ENCODE measurements at regions not wholly inside any gene's neighbourhood (a gene's known extent, or its start where the extent isn't known, plus 50 kb on each side); places are given as distances from the start of the nearest gene placed in this dataset.
"Not testable (repeated sequence)": the region's sequence is repeated elsewhere in the genome, so short reads cannot be mapped to it uniquely, and the experiment has no call there.

- TF ChIP-seq CTCF (conservative IDR thresholded peaks at IDR 0.05; ENCODE audit: low read depth, low read length) = no peak
Observed at GRCh38 chr6:126891158-126891557, 227.3 kb upstream of the RSPO3 start.

GRCh38 chr6:126892869-126893268 is 225.6 kb upstream of the RSPO3 start:
- not testable (repeated sequence) for H3K27me3 ChIP-seq (ENCODE audit: insufficient read depth, low read depth); H3K27ac ChIP-seq; H3K4me1 ChIP-seq (ENCODE audit: low read depth, poor library complexity, severe bottlenecking); H3K4me2 ChIP-seq; H2AFZ ChIP-seq (ENCODE audit: low read depth); H3K4me3 ChIP-seq (IDR thresholded peaks at IDR 0.05; ENCODE audit: insufficient read depth, low read depth, low read length); H4K20me1 ChIP-seq (ENCODE audit: insufficient read depth); H3K36me3 ChIP-seq (ENCODE audit: insufficient read depth); H3K79me2 ChIP-seq (ENCODE audit: insufficient read depth, low read depth); H3K9ac ChIP-seq

More at GRCh38 chr6:126891158-126891557, 227.3 kb upstream of the RSPO3 start:
- Histone ChIP-seq H3K36me3 (ENCODE audit: insufficient read depth) (no peaks in the 10 kb centered on the region), H3K79me2 (ENCODE audit: insufficient read depth, low read depth) (no peaks in the 10 kb centered on the region), H3K4me2 (no peak overlapping the region), H3K4me3 (IDR thresholded peaks at IDR 0.05; ENCODE audit: insufficient read depth, low read depth, low read length) (no peak overlapping the region), H2AFZ (ENCODE audit: low read depth) (no peak overlapping the region), H4K20me1 (ENCODE audit: insufficient read depth) (no peaks in the 10 kb centered on the region), H3K4me1 (ENCODE audit: low read depth, poor library complexity, severe bottlenecking) (no peaks in the 10 kb centered on the region), H3K27ac (no peak overlapping the region), H3K27me3 (ENCODE audit: insufficient read depth, low read depth) (no peaks in the 10 kb centered on the region), H3K9ac (no peak overlapping the region)

- no peak for TF ChIP-seq CTCF (conservative IDR thresholded peaks at IDR 0.05; ENCODE audit: low read depth, low read length)
- no peak overlapping the region for H3K27ac ChIP-seq
- H3K79me2 ChIP-seq (ENCODE audit: insufficient read depth, low read depth) = no peaks in the 10 kb centered on the region
- H3K36me3 ChIP-seq (ENCODE audit: insufficient read depth) = no peaks in the 10 kb centered on the region
- no peak overlapping the region for H3K4me2 ChIP-seq
- H4K20me1 ChIP-seq (ENCODE audit: insufficient read depth) = no peaks in the 10 kb centered on the region
- no peak overlapping the region for H3K4me3 ChIP-seq (IDR thresholded peaks at IDR 0.05; ENCODE audit: insufficient read depth, low read depth, low read length)
- H3K27me3 ChIP-seq (ENCODE audit: insufficient read depth, low read depth) = no peaks in the 10 kb centered on the region
- H3K4me1 ChIP-seq (ENCODE audit: low read depth, poor library complexity, severe bottlenecking) = no peaks in the 10 kb centered on the region
- no peak overlapping the region for H2AFZ ChIP-seq (ENCODE audit: low read depth)
- H3K9ac ChIP-seq = no peak overlapping the region
Observed at GRCh38 chr6:126897758-126898157, 220.7 kb upstream of the RSPO3 start.

GRCh38 chr6:126904176-126904575 is 214.3 kb upstream of the RSPO3 start:
- Histone ChIP-seq H3K36me3 (ENCODE audit: insufficient read depth) (no peaks in the 10 kb centered on the region), H2AFZ (ENCODE audit: low read depth) (no peak overlapping the region), H3K79me2 (ENCODE audit: insufficient read depth, low read depth) (no peaks in the 10 kb centered on the region), H3K4me2 (no peak overlapping the region), H3K9ac (no peak overlapping the region), H3K4me3 (IDR thresholded peaks at IDR 0.05; ENCODE audit: insufficient read depth, low read depth, low read length) (no peak overlapping the region), H4K20me1 (ENCODE audit: insufficient read depth) (no peaks in the 10 kb centered on the region), H3K4me1 (ENCODE audit: low read depth, poor library complexity, severe bottlenecking) (no peaks in the 10 kb centered on the region), H3K27ac (no peak overlapping the region), H3K27me3 (ENCODE audit: insufficient read depth, low read depth) (no peaks in the 10 kb centered on the region)
- no peak for TF ChIP-seq CTCF (conservative IDR thresholded peaks at IDR 0.05; ENCODE audit: low read depth, low read length)

- H3K9ac ChIP-seq = no peak overlapping the region
- H3K79me2 ChIP-seq (ENCODE audit: insufficient read depth, low read depth) = no peaks in the 10 kb centered on the region
- no peak overlapping the region for H3K4me2 ChIP-seq
- H3K4me3 ChIP-seq (IDR thresholded peaks at IDR 0.05; ENCODE audit: insufficient read depth, low read depth, low read length) = no peak overlapping the region
- no peaks in the 10 kb centered on the region for H3K4me1 ChIP-seq (ENCODE audit: low read depth, poor library complexity, severe bottlenecking)
- no peak overlapping the region for H3K27ac ChIP-seq
- no peak for TF ChIP-seq CTCF (conservative IDR thresholded peaks at IDR 0.05; ENCODE audit: low read depth, low read length)
- H4K20me1 ChIP-seq (ENCODE audit: insufficient read depth) = no peaks in the 10 kb centered on the region
- no peak overlapping the region for H2AFZ ChIP-seq (ENCODE audit: low read depth)
- no peaks in the 10 kb centered on the region for H3K27me3 ChIP-seq (ENCODE audit: insufficient read depth, low read depth)
- no peaks in the 10 kb centered on the region for H3K36me3 ChIP-seq (ENCODE audit: insufficient read depth)
Observed at GRCh38 chr6:126905917-126906316, 212.6 kb upstream of the RSPO3 start.
